Left colon (tissue), 2 donors: ENCODE measurements at regions not wholly inside any gene's neighbourhood (a gene's known extent, or its start where the extent isn't known, plus 50 kb on each side); places are given as distances from the start of the nearest gene placed in this dataset.

Experiments used
- ATAC-seq: fragments of 200-7000 bp; cut with Tn5 transposase; one replicate; pipeline ENCODE4 v1.9.1; 2020; ENCODE audit warnings: mild to moderate bottlenecking, moderate library complexity
- DNase-seq, 2 donors: peaks; one replicate each; pipeline ENCODE4 v3.0.0-alpha.2; 2020
- intact Hi-C, 2 donors: fragments of 100-400 bp; cut with DNase I in 1 of 2; cut with micrococcal nuclease in 1 of 2; formaldehyde crosslinking; loops; one replicate each; pipeline versions ENCODE4 v1.11.2 to v1.14.0; 2022; cut with DNase I, micrococcal nuclease
- donor health status: DM: no; HTN: no; CAD: no.
- donor health status: DM: yes; HTN: yes; CAD: no.

DNA sequence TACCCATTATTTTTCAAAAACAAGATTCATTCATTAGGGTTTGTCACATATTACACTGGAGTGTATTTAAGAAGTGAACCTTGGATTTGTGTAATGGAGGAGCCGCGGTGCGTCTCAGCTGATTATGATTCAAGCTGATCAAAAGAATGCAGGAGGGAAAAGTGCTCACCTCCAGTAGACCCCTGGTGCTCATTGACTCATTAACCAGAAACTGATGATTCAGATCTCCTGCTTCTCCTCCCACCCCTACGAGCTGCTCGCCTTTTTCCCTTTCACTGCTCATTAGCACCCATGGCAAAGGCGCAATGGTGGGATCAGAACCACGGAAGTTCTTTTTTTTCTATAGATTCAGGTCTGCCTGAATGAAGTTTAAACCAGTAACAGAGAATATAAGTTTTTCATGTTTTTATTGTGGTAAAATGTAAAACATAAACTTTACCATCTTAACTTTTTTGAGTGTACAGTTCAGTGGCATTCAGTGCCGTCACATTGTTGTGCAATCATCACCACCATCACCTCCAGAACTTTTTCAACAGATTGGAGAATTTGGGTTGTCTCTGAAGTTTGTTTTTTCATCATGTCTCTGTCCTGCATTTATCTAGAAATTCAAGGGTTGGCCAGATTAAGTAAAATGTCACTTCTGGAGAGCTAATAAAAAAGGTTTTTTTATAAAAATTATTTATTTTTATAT lies 101.6 kb downstream of the LINC00237 start:
- no peak for DNase-seq
- intact Hi-C loops, result no loop called here
- no peak for ATAC-seq

DNA sequence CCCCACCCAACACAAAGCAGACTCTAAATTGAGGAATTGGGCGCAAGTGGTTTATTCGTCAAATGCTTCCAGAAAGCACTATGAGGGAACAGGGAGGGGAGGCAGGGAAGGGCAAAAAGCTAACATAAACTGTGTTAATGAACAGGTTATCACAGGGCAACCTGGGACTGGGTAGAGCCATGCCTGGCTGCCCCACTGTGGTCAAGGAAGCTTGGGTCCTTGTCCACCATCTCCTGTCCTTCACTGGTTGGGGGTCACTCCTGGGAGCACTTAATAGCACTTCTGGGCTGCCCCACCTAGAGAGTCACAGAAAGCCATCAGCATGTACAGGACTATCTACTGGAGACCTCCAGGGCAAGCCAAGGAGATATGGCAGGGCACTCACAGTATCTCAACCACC lies 102.3 kb downstream of the LINC00237 start:
- no peak for ATAC-seq
- no peak for DNase-seq
- intact Hi-C loops, result no loop called here

DNA sequence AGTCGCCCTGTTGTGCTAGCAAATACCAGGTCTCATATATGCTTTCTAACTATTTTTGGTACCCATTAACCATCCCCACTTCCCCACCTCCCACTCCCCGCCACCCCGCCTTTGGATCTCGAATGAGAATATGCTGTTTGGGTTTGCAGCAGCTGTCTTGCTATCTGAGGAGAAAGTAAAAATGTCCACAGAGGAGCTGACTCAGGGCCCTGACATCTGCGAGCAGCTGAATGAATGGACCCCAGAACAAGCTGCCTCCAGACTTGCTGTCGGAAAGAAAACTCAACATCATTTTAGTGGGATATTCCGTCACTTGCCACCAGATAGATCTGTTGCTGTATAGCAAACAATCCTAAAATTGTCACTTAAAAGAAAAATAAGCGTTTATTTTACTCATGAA lies 103.7 kb downstream of the LINC00237 start:
- intact Hi-C loops, result no loop called here
- DNase-seq (no peak), ATAC-seq (no peak)

DNA sequence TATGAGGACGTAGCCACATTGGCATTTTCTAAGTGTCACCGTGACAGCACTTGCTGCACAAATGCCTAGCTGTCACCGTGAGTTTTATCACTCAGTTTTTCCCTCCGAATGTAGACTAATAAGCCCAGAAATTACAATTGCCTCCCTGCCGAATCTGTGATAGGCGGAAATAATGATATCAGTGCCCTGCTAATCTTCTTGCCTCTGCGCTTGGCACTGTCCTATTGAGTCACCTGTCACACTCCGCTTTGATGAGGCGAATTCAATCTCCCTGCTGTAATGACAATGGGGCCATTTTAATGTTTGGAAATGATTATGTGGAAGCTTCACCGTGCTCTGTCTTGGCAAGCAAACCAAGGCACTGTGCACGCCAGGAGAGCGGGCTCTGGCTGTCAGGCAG lies 112.8 kb downstream of the LINC00237 start:
- no peak for DNase-seq
- ATAC-seq, result no peak
- intact Hi-C loops, result no loop called here

DNA sequence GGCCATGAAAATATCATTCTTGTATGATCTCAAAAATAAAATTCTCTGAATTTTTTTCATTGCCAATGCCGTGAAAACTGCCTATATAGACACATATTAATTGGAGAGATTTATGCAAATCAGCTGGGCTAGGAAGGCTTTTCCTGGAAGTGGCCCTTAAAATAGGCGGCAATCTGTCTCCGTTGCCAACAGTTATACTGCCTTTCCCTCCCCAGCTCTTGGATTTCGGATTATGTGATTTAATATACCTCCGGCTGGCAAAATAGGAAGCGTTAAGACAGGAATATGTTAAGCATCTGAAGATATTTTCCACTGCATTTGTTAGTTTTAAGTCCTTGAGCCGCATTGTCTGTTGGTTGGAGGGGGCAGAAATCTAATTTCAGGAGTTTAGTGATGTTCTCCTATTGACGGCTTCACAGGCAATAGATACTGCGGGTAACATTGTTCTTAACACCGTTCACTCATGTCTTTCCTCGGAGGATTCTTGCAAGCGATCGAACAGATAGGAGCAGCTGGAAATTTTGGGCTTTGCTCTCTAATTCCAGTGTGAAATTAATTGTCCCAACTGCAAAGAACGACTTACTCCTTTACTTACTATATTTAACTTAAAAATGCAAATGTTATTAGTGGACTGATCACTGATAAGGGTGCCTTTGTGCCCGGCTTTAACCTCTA lies 113.3 kb downstream of the LINC00237 start:
- intact Hi-C loops, result no loop called here
- ATAC-seq (no peak), DNase-seq (no peak)

DNA sequence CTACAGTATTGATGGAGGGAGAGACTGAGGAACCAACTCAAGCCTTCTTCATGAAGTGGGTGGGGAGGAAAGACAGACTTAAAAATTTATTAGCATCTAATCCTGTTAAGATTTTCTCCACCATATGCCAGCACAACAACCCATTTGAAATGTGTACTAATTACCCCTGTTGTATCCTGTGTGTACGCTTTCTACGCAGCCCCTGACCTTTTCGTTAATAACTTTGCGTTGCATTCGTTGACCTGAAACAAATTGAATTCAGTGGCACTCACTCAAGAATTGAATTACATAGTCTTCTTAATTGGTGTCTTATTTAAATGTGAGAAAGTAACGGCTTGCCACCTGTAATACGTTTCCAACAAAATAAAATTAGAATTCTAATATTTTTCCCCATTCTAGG lies 113.9 kb downstream of the LINC00237 start:
- intact Hi-C loops, result no loop called here
- ATAC-seq (no peak), DNase-seq (no peak)

DNA sequence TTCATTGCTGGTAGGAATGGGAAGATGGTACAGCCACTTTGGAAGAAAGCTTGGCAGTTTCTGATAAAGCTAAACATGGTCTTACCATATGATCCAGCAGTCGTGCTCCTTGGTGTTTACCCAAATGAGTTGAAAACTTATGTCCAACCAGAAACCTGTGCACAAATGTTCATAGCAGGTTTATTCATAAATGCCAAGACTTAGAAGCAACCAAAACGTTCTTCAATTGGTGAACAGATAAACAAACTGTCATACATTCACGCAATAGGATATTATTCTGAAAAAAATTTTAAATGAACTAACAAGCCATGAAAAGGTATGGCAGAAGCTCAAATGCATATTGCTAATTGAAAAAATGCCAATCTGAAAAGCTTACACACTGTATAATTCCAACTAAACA lies 117.1 kb downstream of the LINC00237 start:
- ATAC-seq, result no peak
- DNase-seq, result no peak
- intact Hi-C loops, result no loop called here

DNA sequence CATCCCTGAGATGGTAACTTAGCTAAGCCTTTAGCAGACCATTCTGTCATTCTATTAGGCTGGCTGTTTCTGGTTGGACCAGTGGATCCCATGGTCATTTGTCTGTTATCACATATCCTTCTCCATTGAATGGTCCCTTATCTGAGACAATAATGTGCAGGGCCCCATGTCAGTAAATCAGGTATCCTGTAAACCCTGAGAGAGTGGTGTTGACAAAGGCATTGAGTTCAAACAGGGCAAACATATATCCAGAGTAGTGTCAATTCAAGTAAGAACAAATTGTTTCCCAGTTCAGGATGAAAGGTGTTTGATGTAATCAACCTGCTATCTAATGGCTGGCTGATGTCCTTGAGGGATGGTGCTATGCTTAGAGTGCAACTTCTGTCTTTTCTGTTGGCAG lies 126.2 kb downstream of the LINC00237 start:
- ATAC-seq (no peak), DNase-seq (no peak)
- intact Hi-C loops, result no loop called here

DNA sequence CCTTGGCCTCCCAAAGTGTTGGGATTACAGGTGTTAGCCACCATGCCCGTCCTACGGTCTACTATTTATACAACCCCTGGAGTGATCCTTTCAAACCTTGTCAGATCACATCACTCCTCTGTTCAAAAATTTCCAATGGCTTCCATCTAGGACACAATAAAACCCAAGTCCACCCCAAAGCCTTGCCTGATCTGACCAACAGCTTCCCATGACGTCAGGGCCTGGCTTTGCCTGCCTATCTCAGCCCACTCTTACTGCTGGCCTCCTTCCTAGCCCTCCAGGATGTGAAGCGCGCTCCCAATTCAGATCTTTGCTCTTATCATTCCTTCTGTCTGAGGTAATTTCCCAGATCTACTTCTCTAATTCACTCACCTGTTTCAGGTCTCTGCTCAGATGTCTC lies 128.4 kb downstream of the LINC00237 start:
- intact Hi-C loops, result no loop called here
- ATAC-seq (no peak), DNase-seq (no peak)

DNA sequence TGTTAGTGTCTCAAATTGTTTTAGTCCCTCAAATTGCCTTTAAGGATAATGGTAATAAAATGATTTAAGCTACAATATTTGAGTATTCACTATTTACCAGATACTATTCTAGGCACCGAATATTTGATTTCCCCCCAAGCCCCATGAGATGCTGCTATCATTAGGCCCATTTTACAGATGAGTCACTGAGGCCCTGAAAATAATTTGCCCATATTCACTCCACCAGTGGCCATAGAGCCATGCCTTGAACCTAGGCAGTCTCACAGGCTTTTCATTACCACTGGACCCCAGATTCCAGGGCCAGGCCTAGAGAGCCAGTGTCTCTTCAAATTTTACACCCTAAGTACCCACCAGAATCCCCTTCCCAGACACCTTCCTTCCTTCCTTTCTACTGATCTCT lies 133.7 kb downstream of the LINC00237 start:
- no peak for ATAC-seq
- intact Hi-C loops, result no loop called here
- DNase-seq, result no peak

DNA sequence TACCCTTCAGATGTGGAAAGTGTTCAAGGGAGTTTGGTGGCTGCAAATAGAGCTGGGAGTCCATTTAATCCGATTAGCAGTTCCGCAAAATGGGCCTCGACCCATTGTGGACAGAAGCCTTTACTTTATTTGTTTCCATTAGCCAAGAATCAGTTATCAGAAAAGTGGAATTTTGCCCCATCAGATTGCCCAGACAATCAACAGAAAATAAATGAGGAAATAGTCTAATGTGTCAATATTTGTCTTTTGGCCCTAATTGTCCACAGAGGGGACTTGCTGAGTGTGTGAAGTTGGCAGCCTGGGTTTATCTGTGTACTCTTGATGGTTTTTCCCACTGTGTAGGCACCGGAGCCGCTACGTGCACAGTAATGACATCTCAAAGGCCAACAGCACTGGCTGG lies 134.3 kb downstream of the LINC00237 start:
- no peak for DNase-seq

DNA sequence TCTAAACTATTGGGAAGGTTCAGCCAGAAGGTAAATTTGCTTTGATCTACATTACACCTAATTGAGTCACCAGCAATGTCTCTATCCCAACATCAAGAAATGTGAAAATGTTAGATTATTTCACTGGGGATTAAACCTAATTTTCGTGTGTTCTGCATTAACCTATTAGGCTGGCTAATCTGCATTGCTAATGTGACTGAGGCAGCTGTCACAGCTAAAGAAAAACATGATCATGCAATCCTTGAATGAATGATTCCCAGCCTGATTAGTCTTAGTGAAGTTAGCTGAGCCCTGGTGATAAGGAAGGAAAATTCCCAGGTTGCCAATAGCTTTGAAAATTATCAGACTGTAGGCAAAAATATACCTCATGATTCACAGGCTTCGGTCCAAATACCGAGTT lies 135.3 kb downstream of the LINC00237 start:
- intact Hi-C loops, result no loop called here
- DNase-seq (no peak), ATAC-seq (no peak)

More for the DNA sequence above, 134.3 kb downstream of the LINC00237 start:
- intact Hi-C loops, result no loop called here
- ATAC-seq, result no peak

DNA sequence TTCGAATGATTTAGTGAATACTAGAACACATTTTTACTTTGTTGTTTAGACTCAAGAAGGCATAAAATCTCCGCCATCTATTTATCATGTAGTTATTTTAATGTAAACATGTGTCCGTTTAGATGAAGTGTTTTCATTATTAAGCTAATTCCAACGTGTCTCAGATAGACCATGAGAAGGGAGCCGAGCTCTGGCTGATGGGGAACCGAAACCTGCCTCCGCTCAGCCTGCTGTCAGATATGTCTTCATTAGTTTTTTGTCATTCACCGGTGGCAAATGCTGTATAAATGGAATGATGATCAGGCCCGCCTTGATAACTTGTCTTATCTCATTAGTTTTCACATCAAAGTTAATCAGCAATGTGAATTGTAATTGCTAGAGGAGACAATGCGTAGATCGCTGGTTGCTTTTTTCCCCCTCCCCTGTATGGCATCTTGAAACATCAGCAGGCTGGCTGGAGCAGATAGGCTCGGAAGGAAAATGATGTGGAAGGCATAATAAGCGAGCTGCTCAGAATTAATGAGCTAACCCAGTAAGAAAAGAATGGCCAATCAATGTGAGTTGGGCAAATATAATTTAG lies 136.4 kb downstream of the LINC00237 start:
- no peak for ATAC-seq

DNA sequence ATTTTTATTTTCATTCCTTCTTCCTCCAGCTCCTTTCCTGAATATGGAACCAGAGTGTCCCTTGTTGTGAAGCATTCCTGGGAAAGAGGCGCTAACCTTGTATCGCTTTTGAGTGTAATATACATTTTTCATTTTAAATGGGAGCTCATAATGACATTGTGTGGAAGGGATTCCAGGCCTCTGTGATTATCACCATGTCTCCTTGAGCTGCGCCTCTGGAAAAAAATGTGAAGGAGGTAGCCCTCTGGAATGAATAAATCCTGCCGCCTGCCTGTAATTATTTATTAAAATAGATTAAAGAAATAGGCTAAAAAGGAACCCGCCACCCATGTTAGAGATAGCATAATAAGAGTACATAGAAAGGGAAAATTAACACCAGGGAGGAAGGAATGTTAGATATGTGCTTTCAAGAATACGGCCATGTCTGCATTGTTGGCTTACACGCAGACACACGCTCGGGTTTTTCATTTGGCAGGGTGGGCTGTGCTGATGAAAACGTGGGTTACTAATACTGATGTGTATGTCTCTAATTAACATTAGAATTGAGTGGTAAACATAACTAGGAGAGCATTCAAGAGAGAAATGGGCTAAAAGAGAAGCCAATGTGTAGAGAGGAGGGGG lies 138.5 kb downstream of the LINC00237 start:
- no peak for ATAC-seq
- no peak for DNase-seq
- intact Hi-C loops, result no loop called here

More for the DNA sequence above, 136.4 kb downstream of the LINC00237 start:
- no peak for DNase-seq
- intact Hi-C loops, result no loop called here

DNA sequence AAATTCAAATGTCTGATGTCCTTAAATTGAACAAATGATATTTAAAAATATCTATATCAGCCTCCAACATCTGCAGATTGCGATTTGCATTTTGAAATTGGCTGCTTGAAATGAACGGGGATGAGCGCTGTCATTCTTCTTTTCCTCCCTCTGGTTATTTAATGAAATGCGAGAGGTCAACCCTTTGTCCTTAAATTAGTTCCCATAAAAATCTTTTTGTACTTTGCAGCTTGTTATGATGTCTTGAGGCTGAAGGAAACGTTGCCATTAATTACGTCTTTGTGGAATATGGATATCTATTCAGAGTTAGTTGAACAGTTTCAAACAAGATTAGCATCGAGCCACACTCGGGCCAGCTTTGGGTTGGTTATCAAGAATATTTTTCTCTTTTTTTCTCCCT lies 140.0 kb downstream of the LINC00237 start:
- ATAC-seq, result no peak
- intact Hi-C loops, result no loop called here
- no peak for DNase-seq

DNA sequence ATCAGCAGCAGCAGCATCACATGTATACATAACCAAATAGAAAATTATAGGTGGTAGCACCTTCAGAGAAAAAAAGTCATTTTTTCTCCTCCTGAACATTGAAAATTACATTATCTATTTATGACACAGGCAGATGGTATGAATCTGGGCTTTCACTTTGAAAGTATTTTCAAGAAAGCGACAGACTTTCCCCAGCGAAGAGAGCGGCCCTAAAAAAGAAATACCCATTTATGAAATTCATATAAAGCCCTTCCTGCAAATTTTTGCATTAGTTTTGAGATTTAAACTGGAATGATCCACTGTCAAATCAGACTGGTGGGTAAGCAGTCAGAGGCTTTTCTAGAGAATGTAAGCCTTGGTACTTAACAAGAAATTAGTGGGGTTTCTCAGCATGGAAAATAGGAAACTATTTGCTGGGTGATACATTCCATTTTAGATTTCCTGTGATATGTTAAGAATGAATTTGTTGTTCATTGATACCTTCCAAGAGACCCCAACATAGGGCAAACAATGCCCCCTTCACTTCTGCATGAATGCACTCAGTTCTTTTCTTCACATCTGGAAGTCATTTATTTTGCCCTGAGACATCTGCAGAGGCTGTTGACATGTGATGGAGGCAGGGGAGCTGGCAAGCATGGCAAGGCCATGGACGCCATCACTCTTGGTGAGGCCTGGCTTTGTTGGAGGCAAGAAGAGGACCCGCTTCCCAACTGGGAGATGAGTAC lies 147.0 kb downstream of the LINC00237 start:
- ATAC-seq (no peak), DNase-seq (no peak)
- intact Hi-C loops, result no loop called here

DNA sequence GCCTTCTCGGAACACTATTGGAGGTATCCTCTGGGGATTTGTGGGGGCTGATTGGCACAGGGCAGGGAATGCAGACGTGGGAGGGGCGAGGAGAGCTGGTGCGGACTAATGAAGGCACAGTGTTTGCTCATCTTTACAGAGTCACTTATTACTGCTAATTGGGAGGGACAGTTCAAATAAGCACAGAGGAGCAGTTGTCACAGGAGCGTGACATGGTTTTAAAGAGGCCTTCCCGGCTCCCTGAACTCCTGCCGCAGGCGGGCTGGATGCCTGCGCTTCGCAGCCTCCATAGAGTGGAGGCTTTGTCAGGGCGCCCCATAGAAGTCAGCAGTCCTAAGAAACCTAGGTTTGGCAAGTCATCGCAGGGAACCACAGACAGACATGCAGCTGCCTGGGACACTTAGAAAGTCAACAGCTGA lies 149.6 kb downstream of the LINC00237 start:
- DNase-seq (no peak), ATAC-seq (no peak)
- intact Hi-C loops, result no loop called here

DNA sequence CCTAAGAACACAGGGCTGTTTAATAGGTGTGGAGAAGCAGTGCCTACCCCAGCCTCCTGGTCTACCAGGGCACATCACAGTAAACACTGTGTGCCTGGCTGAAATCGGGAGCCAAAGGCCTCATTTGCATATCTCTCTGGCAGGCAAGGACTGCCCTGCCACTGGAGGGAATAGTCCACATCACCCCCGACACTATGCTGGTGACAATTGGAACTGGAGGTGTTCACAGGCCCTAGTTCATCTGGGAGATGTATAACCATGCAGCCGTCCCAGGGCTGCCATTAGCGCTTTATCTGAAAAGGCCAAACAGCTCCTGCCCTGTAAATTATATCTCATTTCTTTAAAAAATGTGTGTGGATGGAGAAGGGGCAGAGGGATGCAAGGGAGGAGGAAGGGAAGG lies 150.3 kb downstream of the LINC00237 start:
- intact Hi-C loops, result no loop called here
- no peak for ATAC-seq
- no peak for DNase-seq

DNA sequence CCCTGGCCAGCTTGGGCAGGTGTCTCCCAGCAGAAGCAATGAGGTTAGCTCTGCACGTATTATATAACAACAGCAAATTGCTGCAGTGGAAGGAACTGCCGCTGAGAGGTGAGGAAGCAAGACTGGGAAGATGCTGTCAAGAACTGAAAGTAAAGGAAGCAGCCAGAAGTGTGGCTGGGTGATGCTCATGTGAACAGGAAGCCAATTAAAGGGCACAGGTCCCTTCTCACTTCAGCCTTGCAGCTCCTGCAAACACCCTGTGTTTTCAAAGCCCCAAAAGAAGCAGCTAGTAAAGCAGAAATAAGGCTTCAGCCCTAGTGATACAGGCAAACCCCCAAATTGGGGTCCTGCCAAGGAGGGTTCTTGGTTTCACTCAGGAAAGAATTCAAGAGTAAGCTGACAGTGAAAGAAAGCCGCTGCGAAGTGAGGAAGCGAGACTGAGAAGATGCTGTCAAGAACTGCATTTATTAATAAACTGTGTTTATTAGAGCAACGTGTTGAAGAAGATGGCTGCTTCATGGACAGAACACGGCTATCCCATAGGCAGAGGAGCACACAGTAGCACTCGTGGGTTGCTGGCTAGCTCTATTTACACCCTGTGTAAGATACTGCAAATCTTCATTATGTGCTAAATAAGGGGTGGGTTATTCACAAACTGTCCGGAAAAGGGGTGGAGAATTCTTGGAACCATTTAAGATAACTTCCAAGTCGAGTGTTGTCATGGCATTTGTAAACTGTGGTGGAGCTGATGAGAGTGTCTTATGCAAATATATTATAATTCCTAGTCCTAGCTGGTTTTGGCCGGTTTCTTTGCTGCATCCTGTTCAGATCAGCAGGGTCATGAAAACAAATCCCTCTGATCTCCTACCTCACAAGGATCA lies 152.2 kb downstream of the LINC00237 start:
- ATAC-seq (no peak), DNase-seq (no peak)
- intact Hi-C loops, result no loop called here
